Pons (tissue), 1 donor: ENCODE measurements at regions not wholly inside any gene's neighbourhood (a gene's known extent, or its start where the extent isn't known, plus 50 kb on each side); places are given as distances from the start of the nearest gene placed in this dataset.

Experiments used
- DNase-seq: peaks from one replicate; pipeline ENCODE4 v3.0.0-alpha.2; 2016; ENCODE audit warnings: low spot score

DNA sequence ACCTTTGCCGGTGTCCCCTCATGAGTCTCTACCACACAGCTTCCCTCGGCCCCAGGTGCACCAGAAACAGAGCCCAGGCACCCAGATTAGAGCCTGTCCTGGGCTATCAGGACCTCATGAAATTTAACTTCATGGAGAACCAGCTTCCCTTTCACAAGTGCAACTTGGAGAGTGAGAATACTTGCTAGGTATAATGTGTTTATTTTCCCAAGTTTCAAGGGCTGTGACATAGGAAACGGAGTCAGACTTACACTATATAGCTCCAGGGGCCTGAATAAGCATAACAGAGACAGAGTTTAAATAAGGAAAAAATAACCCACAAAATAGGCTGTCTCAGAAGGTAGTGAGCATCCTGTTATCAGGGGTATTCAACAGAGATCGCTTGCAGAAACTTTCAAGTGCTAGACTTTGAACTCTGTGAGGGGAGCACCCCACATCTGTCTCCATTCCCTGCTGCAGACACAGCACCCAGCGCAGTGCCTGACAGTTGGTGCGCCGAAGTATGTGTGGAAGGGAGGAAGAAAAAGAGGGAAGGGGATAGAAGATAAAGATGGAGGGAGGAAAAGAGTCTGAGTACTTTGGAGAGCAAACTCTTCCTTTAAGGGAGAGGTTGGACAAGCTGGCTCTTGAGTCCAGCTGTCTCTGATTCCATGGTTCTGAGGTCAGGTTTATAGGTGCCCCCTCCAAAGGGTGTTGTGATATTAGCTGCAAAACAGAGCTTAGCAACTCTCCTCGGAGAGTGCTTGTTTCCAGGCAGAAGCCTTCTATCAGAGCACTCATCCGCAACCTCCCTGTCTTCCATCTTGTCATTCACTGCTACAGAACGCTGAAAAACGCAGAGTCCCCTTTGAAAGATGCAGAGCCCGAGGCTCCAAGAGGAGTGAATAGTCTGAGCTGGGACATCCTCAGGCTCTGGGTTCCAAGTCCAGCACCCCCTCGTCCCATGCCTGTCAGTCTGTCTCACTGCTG lies 84.8 kb downstream of the CPN2 start:
- no peak for DNase-seq

DNA sequence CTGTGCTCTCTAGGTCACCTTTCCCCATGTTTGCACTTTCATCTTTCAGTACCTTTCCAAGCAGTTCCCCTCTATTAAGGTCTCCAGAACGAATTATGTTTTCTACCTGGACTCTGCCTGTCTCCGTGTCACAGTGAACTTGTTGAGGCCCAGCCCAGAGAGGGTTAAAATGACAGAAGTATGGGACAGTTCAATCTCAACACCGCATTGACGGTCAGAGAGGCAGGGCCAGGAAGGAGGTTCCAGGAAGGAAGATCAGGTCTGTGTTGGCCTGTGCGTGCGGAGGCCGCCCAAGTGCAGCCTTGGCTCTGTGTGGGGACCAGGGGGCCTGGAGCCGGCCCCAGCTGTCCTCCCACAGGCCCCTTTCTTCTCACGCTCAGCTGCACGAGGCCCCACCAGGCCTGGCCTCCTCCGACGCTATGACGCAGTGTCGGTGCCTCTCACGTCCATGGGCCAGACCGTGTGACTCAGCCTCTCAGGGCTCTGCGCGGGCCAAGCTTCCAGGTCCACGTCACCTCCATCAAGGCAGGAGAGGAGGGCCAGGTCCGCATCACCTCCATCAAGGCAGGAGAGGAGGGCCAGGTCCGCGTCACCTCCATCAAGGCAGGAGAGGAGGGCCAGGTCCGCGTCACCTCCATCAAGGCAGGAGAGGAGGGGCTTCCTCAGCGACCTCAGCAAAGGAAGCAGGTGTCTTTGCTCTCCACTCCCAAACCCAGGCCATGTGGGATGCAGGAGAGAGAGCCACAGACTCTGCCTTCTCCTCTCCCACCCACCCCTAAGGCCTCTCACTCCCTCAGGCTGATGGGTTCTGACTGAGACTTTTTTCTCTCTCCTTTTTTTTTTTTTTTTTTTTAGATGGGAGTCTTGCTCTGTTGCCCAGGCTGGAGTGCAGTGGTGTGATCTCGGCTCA lies 83.1 kb downstream of the CPN2 start:
- no peak for DNase-seq

DNA sequence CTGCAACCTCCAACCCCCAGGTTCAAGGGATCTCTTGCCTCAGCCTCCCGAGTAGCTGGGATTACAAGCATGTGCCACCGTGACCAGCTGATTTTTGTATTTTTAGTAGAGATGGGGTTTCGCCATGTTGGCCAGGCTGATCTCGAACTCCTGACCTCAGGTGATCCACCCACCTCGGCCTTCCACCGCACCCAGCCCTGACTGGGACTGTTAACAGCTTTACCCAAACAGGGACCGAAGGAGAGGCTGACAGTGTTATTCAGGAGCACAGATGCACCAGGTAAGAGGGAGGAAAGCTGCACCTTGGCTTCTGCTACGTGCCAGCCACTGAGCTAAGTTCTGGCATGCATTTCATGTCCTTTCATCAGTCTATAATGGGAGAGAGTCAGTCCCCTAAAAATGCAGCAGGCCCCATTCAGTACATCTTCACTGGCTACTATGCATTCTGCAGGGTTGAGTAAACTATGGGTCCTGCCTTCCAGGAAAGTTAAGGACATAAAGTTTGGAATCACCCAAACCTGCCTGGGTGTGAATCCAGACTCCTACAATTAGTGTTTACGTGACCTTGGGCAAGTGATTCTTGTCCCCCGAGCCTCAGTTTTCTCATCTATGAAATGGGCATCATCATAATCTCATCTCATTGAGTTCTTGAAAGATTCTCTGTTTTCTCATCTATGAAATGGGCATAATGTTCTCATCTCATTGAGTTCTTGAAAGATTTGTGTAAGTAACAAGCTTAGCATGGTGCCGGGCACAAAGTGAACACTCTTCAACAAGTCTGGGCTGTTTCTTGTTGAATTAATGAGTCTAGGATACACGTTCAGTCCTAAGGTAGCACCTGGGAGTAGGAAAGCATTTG lies 82.2 kb downstream of the CPN2 start:
- DNase-seq = no peak

DNA sequence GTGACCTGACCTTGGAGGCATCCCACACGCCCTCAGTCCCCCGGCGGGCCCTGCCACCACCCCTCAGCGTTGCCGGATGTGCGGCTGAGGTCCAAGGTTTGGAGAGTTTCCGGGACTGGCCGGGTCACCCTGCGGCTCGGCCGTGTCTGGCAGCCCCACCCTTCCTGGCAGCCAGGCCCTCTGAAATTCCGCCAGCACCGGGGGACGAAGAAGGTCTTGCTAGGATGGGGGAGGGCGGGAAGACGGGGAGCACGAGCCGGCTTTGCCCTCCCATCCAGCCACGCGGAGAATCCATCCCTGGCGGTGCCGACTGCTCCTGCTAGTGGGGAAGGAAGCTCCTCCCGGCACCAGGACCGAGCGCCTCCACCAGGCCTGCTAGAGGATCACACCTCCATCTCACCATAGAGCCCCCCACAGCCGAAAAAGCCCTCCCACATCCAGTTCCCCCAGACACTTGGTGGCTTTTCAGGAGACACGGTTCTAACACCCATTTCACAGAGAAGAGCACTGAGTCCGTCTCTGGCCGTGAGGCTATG lies 81.5 kb downstream of the CPN2 start:
- DNase-seq = no peak

DNA sequence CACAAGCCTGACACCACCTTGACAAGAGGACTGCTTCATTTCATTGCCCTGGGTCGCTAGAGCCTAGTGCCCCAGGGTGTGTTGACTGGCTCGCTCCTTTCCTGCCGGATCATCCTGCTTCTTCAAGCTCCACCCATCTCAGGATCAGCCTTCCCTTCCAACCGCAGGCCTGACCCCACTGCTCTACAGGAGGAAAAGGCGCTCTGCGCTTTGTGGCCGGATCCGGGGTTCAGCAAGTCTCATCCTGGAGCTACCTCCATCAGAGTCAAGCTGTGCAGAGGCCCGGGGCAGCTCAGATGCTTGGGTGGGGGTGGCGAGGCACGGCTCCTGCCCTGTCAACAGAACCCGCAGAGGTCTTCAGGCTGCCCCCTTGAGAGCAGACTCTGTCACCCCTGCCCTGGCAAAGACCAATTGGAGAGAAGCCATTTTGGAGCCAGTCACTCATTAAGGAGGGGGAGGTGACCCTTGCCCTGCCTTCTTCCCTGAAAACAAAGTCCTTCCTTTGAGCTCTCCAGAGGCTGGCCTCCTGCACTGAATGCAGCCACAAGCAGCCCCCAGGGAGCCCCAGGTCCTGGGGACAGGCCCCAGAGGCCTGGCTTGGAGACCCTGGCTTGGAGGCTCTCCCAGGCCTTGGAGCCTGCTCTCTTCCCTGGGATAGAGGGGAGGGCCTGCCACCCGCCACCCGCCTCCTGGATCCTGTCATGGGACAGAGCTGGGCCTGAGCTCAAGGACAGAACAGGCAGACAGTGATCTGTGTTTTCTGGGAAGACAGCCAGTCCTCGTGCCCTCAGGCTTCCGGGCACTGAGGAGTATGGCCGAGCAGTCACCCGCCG lies 80.3 kb downstream of the CPN2 start:
- DNase-seq = peak; percentile 97

DNA sequence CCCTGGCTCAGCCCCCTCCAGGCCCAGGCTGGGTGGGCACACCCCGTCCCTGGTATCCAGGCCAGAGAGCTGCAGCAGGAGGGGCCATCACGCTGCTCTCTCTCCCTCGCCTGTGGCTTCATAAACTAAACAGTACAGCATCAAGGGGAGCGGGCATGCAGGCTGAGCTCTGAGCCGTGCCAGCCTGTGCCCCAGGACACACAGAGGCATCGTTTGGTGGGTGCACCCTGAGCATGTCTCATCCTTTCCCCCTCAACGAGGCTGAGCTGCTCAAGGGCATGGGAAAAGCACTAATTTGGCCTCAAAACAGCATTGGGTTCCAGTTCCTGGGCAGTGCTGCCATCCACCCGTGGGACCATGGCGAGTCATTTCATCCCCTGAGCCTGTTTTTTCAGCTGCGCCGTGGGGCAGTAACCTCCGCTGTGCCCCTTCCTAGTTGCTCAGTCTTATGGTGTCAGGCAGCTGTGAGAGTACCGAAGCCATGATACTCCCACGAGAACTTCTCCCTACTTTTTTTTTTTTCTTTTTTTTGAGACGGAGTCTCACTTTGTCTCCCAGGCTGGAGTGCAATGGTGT lies 79.6 kb downstream of the CPN2 start:
- DNase-seq = no peak

DNA sequence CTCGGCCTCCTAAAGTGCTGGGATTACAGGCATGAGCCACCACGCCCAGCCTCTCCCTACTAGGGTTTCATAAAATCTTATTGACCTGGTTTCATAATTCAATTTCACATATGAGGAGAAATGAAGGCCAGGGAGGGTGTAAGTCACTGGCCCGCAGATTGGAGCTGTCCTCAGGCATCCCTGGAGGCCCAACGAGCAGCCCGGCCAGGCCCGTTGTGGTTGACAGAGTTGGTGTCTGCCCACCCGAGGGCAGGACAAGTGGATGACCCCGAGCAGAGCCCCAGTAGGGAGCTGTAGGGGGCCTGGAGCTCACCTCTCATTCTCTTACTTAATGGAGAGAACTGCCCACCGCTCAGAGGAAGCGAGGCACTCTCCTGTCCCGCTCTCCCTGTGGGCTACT lies 78.9 kb downstream of the CPN2 start:
- no peak for DNase-seq

DNA sequence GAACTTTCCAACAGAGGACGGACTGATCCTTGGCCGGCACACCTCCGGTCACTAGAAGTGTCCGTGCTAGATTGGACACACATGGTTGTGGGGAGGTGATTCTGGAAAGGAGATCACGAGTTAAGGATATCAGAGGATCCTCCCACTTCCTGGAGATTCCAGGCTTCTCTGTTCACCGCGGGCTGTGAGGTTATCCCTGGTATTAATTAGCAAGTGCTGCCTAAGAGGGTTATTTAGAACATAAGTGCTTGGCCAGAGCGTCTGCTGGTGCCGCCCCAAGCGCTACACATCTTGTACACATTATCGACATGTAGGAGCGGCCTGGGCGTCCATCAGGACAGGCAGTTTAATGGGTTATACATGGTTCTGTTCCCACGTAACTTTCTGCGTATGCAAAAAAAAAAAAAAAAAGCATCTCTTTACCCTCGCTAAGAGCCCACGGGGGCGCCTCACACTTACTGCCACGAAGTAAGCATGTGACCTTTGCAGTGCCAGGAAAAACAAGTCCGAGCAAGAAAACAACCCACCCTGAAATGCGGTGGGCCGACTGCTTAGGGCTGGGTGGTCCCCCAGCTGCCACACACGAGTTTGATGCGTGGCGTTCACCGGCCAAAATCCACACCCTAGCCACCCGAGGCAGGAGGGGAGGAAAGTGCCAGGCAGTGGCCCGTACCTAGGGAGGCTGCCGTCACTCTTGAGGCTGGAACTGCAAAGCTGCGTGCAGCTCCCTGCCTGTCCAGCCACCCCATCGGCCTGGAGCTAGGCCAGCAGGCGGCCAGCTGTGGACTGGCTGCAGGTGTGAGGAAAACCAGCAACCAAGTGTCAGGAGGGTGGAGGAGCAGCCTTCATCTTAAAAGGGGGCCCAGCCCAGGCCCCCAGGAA lies 78.0 kb downstream of the CPN2 start:
- no peak for DNase-seq

DNA sequence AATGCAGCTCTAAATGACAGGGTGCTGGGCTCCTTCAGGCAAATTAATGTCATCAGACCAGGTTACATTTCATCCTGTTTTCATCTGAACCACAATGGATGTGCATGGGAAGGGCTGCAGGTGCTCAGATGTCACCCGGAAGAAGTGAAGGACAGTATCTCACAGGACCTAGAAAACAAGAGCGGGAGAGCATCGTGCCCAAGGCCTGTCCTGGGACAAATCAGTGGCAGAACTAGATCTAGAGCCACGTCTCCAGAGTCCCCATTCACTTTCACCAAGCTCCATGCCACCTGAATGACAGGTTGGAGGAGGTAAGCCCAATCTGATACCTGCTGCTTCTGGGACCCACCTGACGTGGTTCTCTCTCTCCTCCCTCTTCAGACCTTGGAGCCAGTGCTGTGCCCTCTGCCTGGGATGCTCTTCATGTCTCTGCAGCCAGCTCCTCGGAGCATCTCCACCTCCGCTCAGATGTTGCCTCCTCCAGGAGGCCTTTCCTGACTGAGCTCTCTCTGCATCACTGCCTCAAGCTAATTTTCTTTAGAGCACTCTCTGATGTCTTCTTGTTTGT lies 77.3 kb downstream of the CPN2 start:
- DNase-seq = no peak

DNA sequence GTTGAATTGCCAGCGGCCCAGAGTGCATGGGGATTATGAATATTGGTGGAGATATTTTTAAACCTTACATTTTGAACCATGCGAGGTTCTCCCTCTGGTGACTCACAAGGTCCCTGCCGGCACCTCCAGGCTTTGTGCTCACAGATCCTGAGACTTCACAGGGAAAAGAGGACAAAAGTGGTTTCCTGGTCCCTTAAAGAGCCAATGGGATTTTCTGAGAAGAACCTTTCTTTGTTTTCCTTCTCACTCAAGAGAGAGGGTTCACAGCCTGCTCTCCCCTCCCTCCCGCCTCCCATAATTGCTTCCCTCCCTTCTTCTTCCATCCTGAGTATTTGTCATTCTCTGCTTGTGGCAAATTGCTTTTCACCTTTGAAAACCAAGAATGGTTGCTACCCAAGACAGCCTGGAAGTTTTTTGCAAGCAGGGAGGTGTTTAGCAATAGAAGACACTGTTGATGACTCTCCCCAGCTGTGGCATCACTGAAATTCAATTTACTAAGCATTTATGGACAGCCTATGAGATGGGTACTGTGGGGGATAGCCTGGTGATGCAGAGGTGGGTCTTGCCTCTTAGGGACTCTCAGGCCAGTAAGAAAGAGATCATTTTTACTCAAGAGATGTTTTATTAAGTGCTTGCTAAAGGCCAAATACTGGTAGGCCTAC lies 76.6 kb downstream of the CPN2 start:
- DNase-seq = no peak

DNA sequence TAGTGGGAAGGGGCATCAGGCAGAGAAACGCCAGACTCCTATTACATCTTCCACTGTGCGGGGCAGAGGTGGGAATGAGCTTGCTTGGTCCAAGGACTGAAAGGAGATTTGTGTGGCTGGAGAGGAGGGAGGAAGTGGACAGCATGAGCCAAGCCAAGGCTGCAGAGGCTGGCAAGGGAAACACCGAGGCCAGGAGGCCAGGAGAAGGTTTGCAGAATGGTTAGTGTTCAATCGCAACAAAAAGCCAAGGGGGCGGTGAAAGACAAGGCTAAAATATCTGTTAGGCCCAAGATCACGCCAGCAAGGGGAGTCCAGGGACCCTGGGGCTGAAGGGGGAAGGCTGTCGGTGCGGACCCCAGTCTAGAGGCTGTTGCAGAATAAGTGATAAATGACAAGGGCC lies 75.8 kb downstream of the CPN2 start:
- no peak for DNase-seq

DNA sequence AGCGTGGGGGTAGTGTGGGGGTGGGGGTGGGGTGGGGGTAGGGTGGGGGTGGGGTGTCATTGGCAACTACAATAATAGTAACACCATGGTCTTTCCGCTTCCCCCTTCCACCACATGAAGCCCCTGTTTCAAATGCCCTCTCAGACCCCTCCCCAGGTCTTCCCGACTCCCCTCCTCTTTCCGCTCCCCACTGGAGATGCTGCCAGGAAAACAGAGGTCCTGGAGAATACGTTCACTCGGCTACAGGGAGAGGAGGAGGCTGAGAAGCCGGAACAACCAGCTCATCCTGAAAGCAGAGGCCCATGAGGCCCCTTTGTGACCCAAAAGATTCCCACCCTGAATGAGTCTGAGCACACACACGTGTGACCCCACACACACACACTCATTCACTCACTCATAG lies 75.4 kb downstream of the CPN2 start:
- DNase-seq = no peak

DNA sequence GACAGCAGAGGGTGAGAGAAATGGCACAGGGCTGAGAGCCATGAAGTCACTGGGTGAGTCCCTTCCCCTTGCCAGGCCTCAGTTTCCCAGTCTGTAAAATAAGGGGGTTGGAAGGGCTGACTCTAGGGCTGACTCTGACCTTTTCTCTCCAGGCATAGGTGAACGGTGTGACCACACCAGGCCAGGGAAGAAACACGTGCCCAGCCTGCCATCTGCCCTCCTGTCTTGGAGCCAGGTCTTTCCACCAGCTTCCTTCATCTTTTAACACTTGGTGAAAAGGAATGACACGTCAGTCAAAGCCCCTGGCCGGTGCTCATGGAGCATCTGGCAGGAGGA lies 74.4 kb downstream of the CPN2 start:
- no peak for DNase-seq

DNA sequence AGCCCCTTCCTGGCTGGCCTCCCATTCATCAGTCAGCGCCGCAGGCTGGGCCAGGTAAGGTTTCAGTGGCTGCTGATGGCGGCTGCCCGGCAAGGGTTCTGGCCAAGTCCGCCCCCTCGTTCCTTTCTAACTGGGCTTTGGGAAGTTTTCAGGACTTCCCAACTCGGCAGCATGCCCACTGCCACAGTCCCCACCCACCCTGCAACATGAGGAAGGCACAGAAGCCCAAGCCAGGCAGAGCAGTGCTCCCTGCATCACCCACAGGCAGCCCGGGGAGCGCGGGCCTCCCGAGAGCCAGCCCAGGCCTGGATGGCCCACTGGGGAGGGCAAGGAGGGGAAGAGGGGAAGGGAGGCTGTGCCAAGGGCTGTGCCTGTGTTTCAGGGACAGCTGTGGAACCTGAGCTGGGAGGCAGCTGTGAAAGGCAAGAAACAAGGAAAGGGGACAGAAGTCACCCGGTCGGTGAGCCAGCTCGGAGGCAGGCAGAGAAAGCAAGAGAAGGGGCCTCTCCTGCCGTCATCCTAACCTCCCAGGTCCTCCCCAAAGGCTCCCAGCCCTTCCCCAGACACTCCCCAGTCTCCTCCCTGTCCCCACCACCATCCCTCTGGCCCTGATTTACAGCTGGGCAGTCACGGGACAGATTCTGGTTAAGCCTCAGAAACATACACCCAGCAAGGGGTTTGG lies 73.9 kb downstream of the CPN2 start:
- no peak for DNase-seq

DNA sequence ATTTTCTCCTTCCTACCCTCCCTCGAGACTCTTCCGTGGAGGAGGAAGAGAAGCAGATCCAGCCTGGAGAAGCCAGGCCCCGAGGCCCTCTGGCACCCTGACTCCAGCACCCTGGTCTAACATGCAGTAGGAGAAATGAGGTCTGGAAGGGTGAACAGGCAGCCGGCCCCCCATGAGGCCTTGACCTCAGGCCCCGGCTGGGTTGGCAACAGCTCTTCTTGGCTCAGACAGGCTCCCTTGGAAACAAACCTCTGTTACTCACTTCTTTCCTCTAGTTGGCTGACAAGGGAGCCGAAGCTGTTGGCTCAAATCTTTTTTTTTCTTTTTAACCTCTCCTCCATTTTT lies 73.4 kb downstream of the CPN2 start:
- DNase-seq = no peak

DNA sequence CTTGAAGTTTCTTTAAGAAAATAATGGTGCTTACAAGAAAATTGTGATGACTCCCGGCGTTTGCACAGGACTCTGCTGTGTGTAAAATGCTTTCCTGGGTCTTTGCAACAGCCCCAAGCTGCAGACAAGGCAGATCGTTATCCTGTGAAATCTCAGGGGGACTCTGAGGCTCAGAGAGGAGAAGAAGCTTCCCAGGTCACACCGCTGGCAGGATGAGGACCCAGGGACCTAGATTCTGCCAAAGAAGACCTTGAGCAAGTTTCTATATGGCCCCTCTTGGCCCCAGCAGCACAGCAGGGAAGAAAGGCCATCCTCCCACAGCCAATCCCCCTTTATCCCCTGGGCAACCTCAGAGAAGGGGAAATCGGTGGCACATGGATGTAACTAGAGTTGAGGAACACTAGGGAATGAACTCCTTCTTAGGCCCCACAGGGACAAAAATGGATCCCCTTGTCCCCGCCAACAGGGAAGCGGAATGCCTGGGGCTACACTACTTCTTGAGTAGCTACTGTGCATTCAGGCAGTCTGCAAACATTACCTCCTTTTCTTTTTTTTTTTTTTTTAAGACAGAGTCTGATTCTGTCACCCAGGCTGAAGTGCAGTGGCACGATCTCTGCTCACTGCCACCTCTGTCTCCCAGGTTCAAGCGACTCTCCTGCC lies 72.8 kb downstream of the CPN2 start:
- DNase-seq = no peak

DNA sequence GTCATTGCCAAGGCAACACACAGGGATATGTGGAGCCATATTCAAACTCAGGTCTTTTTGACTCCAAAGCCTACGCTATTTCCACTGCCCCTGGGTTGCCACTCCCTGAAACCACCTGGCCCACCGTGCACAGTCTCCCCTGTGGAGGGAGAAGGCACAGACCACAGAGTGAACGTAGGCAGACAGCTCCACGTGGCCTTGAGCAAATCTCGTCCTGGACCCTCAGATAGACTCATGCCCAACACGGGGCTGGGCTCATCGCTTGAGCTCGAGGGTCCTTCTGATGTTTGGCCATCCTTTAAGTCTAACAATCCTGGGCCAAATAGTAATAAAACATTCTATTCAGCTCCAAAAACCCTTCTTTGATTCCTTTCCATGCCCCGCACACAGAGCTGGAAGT lies 72.0 kb downstream of the CPN2 start:
- DNase-seq = no peak
